ENCODE measurements at regions not wholly inside any gene's neighbourhood (a gene's known extent, or its start where the extent isn't known, plus 50 kb on each side); places are given as distances from the start of the nearest gene placed in this dataset.

DNA sequence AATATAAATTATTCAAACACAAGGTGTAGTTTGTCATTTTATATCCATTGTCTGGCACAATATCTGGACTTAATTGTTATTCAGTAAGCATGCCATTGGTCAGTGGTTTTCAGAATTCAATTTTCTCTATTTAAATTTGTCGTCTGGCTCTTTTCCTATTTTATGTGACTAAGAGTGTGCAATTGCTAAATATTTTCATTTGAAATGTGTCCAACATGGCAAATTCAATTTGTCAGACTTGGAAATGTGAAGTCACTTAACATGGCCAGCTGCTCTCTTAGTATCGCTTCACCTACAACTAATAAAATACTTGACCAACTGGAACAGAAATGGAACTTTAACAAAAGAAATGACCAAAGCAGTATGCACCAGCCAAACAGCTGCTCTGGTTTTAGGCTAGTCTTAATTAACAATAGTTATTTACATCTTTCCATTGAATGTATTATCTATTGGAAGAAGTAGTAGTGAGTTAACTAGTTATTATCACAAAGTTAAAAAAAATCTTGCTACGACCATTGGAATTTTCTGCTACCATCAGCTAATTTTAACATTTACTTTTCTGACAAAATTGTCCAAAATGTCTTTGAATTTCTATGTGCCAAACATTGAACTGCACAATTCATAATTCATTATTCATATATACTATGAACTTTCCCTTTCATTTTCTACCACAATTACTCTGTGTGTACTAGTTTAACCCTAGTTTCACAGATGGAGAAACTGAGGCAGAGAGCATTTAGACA lies 720.7 kb upstream of the FAM174A start:
- Histone ChIP-seq H3K4me2 (no peak overlapping the region), H3F3A (replicated peaks; ENCODE audit: insufficient read depth) (no peaks in the 10 kb centered on the region), H3K4me3 (ENCODE audit: low read depth in 2 of 2, low read length in 1 of 2) (no peak overlapping the region), H2AFZ (ENCODE audit: low read depth) (no peak overlapping the region), H3K27me3 (ENCODE audit: insufficient read depth) (no peaks in the 10 kb centered on the region), H4K20me1 (ENCODE audit: insufficient read depth) (no peaks in the 10 kb centered on the region), H3K79me2 (ENCODE audit: insufficient read depth) (no peaks in the 10 kb centered on the region), H3K27ac (ENCODE audit: low read depth in 2 of 2, low read length in 1 of 2) (no peak overlapping the region), H3K36me3 (replicated peaks in 1 of 2; ENCODE audit: control insufficient read depth in 1 of 2, insufficient read depth in 2 of 2, low read length in 1 of 2) (no peaks in the 10 kb centered on the region), H3K9me2 (no peaks in the 10 kb centered on the region), H3K9ac (no peak overlapping the region), H3K9me3 (no peaks in the 10 kb centered on the region), H3K4me1 (ENCODE audit: control insufficient read depth in 1 of 2, insufficient read depth in 2 of 2, low read depth in 1 of 2, low read length in 1 of 2) (no peaks in the 10 kb centered on the region)
- ChIA-PET CTCF (no interaction called here), POLR2A (no interaction called here)
- TF ChIP-seq TEAD4 (IDR thresholded peaks at IDR 0.05; ENCODE audit: borderline replicate concordance, insufficient read depth) (no peak), PBX3 (IDR thresholded peaks at IDR 0.05) (no peak), MEF2A (IDR thresholded peaks at IDR 0.05; ENCODE audit: borderline replicate concordance, low read depth) (no peak), JUND (IDR thresholded peaks at IDR 0.05) (no peak), TCF12 (IDR thresholded peaks at IDR 0.05) (no peak), RXRA (IDR thresholded peaks at IDR 0.05; ENCODE audit: borderline replicate concordance, low read depth) (no peak), NRF1 (IDR thresholded peaks at IDR 0.05; ENCODE audit: low read depth, low read length) (no peak), FOXJ3 (CRISPR knock-in tag; IDR thresholded peaks at IDR 0.05) (no peak)
- TF ChIP-seq, protein P1, sequence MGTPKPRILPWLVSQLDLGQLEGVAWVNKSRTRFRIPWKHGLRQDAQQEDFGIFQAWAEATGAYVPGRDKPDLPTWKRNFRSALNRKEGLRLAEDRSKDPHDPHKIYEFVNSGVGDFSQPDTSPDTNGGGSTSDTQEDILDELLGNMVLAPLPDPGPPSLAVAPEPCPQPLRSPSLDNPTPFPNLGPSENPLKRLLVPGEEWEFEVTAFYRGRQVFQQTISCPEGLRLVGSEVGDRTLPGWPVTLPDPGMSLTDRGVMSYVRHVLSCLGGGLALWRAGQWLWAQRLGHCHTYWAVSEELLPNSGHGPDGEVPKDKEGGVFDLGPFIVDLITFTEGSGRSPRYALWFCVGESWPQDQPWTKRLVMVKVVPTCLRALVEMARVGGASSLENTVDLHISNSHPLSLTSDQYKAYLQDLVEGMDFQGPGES (IDR thresholded peaks at IDR 0.05; ENCODE audit: low read depth, low read length) = no peak
- WGBS (ENCODE audit: low lambda C conversion rate) = 4% methylated on average over 3 of the region's 3 CpGs
- no peak for DNase-seq

GRCh38 chr5:99808657-99809230 lies 726.4 kb upstream of the FAM174A start:
- POLR2A ChIA-PET = no interaction called here
- Histone ChIP-seq H3K27me3 (ENCODE audit: insufficient read depth) (no peaks in the 10 kb centered on the region), H4K20me1 (ENCODE audit: insufficient read depth) (no peaks in the 10 kb centered on the region), H3K27ac (ENCODE audit: low read depth in 2 of 2, low read length in 1 of 2) (no peak overlapping the region), H3K4me3 (ENCODE audit: low read depth in 2 of 2, low read length in 1 of 2) (no peak overlapping the region), H3K9me3 (no peaks in the 10 kb centered on the region), H2AFZ (ENCODE audit: low read depth) (no peak overlapping the region), H3K36me3 (replicated peaks in 1 of 2; ENCODE audit: control insufficient read depth in 1 of 2, insufficient read depth in 2 of 2, low read length in 1 of 2) (no peaks in the 10 kb centered on the region), H3K4me2 (no peak overlapping the region), H3K79me2 (ENCODE audit: insufficient read depth) (no peaks in the 10 kb centered on the region), H3K9ac (no peak overlapping the region), H3K4me1 (ENCODE audit: control insufficient read depth in 1 of 2, insufficient read depth in 2 of 2, low read depth in 1 of 2, low read length in 1 of 2) (no peaks in the 10 kb centered on the region), H3K9me2 (no peaks in the 10 kb centered on the region), H3F3A (replicated peaks; ENCODE audit: insufficient read depth) (no peaks in the 10 kb centered on the region)
- CTCF ChIA-PET = no interaction called here
- 28% methylated on average over 3 of the region's 3 CpGs for WGBS (ENCODE audit: low lambda C conversion rate)
- TF ChIP-seq SIN3A (IDR thresholded peaks at IDR 0.05; ENCODE audit: borderline replicate concordance, low read depth, low read length) (no peak), YY1 (IDR thresholded peaks at IDR 0.05; ENCODE audit: low read depth) (no peak), CHD2 (IDR thresholded peaks at IDR 0.05; ENCODE audit: low read length, partially characterized antibody) (no peak), FOXM1 (IDR thresholded peaks at IDR 0.05; ENCODE audit: low read depth) (no peak), TAF1 (IDR thresholded peaks at IDR 0.05; ENCODE audit: borderline replicate concordance, low read depth, low read length) (no peak), JUND (IDR thresholded peaks at IDR 0.05) (no peak), GABPA (IDR thresholded peaks at IDR 0.05; ENCODE audit: low read depth) (no peak)
- DNase-seq = no peak

All from SK-N-SH (cell line).